GM10266 (cell line): ENCODE measurements at regions not wholly inside any gene's neighbourhood (a gene's known extent, or its start where the extent isn't known, plus 50 kb on each side); places are given as distances from the start of the nearest gene placed in this dataset.

Source experiments
- DNase-seq: peaks from one replicate; pipeline ENCODE4 v3.0.0; 2012; ENCODE audit errors: extremely low spot score
- TF ChIP-seq, protein P1 (sequence below): IDR thresholded peaks from 2 replicates; pipeline ENCODE4 v1.5.1; 2012; ENCODE audit warnings: mild to moderate bottlenecking, low read depth; ENCODE audit not compliant: control insufficient read depth, insufficient read depth; ENCODE audit errors: missing control alignments

DNA sequence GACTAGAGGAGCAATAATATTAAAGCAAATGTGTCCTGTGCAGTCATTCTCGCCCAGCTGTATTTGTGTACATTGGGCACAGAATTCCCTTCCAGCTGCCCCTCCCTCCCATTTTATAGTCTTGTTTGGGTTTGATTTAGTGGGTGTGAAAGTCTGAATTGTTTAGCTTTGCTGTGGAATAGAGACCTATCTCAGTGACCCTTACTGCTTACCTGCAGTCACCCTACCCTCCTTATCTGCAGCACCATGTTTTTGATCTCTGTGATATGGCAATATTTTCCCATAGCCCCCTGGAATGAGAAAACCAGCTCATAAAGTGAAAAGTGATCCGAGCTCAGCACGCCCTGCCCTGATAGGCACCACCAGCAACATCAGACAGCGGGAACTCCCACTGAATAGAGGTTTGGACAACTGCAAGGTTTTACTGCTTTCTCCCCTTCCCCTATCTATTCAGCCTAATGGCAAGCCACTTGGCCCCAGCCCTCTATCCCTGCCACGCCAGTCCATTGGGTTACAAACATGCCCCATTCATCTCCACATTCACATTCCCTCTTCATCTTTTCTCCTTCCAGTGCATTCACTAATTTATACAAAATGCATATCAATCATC lies 199.0 kb downstream of the ETS1 start:
- TF ChIP-seq, protein P1, sequence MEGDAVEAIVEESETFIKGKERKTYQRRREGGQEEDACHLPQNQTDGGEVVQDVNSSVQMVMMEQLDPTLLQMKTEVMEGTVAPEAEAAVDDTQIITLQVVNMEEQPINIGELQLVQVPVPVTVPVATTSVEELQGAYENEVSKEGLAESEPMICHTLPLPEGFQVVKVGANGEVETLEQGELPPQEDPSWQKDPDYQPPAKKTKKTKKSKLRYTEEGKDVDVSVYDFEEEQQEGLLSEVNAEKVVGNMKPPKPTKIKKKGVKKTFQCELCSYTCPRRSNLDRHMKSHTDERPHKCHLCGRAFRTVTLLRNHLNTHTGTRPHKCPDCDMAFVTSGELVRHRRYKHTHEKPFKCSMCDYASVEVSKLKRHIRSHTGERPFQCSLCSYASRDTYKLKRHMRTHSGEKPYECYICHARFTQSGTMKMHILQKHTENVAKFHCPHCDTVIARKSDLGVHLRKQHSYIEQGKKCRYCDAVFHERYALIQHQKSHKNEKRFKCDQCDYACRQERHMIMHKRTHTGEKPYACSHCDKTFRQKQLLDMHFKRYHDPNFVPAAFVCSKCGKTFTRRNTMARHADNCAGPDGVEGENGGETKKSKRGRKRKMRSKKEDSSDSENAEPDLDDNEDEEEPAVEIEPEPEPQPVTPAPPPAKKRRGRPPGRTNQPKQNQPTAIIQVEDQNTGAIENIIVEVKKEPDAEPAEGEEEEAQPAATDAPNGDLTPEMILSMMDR = no peak
- DNase-seq = no peak

DNA sequence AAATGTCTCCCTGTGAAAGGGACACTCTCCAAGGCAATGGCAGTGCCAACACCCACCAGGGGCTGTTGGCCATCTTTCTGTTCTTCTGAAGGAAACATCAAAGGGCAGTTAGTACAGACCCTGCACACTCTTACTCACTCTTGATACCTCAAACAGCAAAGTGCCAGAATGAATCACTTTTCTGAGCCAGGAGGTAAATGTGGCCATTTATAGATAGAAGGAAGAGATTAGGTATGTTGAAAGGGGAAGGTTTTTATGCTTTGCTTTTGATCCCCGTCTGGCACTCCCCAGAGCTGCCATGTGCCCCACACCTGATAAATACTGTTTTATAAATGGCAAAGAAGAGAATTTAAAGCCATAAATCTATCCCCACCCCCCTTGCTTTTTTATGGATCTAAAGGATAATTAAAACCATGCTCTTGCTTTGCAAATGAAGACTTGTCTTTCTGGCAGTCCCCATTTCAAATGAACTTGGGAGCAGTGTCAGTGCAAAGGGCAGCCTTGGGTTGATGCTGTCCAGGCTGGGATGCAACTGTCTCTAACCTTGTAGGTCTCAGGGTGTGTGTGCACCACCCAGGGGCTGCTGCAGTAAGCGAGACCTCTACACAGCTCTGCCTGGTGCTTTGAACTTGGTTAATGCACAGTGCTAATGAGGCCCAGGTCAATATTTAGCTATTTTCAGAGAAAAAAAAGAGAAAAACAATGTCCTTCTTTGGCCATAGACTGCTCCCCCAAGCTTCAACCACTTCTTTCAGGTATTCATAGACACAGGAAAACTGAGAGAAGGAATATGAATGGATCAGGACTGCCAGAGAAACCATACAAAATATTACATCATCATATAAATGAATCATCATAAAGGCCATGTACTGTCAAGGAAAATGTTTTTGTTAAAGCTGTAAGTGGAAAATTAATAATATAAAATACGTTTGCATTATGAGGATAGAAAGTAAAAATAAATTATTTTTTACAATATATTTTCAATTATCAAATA lies 207.5 kb downstream of the ETS1 start:
- DNase-seq = no peak
- TF ChIP-seq, protein P1 = no peak

DNA sequence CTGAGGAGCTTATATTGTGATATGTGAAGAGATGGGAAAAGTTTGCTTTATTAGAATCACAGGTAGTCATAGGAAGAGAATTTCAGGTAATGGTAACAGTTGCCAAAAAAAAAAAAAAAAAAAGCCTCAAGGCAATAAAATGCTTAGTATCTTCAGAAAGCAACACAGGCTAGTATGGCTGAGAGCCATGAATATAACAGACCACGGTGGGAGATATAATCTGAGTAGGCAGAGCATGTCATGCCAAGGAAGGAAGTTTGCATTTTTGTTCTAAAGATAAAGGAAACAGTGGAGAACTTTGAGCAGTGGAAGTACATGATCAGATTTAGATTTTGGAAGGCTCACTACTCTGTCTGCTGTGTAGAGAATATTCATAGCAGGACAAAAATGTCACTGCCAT lies 211.4 kb downstream of the ETS1 start:
- TF ChIP-seq, protein P1 = no peak

DNA sequence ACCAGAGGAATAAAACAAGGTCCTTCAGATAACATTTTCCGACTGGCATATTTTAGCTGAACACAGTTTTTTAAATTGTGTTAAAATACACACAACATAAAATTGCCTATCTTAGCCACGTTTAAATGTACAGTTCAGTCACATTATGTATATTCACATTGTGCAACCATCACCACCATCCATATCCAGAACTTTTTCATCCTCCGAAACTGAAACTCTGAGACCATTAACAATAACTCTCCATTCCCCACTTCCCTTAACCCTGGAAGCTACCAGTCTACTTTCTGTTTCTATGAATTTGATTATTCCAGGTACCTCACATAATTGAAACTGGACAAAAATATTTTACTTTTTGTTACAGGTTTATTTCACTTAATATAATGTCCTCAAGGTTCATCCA lies 213.3 kb downstream of the ETS1 start:
- TF ChIP-seq, protein P1 = no peak
- no peak for DNase-seq

More for the DNA sequence above, 211.4 kb downstream of the ETS1 start:
- no peak for DNase-seq

DNA sequence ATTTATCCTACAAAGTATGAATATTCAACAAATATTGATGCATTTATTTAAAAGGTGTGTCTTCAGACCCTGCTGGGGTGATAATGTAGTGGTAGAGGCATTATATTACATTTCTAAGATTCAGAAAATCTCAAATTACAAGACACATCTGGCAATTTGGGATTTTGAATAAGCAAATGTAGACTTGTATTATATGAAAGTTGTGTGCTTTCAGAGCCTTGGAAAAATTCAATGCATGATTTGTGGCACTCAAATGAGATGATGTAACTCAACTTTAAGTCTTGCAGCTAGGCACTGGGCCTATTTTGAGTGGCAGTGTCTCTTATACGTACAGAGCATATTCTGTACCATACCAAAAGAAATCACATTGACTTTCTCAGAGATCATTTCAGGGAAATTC lies 214.4 kb downstream of the ETS1 start:
- DNase-seq = no peak
- TF ChIP-seq, protein P1 = no peak

DNA sequence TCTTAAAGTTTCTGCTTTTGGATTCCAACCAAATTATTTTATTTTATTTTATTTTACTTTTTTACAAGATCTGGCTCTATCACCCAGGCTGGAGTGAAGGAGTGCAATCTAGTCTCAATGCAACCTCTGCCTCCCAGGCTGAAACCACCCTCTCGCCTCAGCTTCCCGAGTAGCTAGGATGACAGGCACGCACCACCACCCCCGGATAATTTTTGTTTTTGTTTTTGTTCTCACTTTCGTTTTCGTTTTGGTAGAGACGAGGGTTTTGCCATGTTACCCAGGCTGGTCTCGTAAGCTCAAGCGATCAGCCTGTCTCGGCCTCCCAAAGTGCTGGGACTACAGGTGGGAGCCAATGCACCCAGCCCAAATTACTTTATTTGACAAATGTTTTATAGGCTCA lies 219.8 kb downstream of the ETS1 start:
- TF ChIP-seq, protein P1 = no peak

DNA sequence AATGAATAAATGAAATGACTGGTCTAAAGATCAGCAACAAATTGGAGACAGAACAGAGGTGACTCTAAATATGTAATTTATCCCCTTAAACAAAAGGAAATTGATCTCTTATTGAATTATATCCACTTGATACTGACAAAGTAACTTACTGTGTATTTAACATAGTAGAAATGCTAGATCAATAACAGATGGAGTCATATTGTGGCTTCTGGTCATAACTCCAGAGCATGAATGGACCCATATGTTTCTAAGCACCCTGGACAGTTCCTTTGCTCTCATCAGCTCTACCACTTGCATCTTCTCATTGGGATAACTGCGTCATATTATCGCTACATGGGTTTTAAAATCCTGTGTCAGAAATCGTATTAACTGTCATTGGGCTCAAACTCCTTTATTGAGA lies 222.3 kb downstream of the ETS1 start:
- TF ChIP-seq, protein P1 = no peak
- no peak for DNase-seq

More for the DNA sequence above, 219.8 kb downstream of the ETS1 start:
- no peak for DNase-seq
